Glutamatergic neuron (in vitro differentiated cells): ENCODE measurements at regions not wholly inside any gene's neighbourhood (a gene's known extent, or its start where the extent isn't known, plus 50 kb on each side); places are given as distances from the start of the nearest gene placed in this dataset.

Source experiments
- DNase-seq: peaks from one replicate; pipeline ENCODE4 v3.0.0; 2022
- H3K27ac Mint-ChIP-seq: one replicate; pipeline ENCODE4 v1.8.0; 2020; ENCODE audit warnings: mild to moderate bottlenecking, mixed read lengths, inconsistent platforms; ENCODE audit not compliant: unreplicated experiment
- H3K27me3 Mint-ChIP-seq: one replicate; pipeline ENCODE4 v1.8.0; 2020; ENCODE audit warnings: mild to moderate bottlenecking, moderate library complexity, mixed read lengths, inconsistent platforms; ENCODE audit not compliant: unreplicated experiment
- H3K36me3 Mint-ChIP-seq: one replicate; pipeline ENCODE4 v1.8.0; 2020; ENCODE audit warnings: mild to moderate bottlenecking, mixed read lengths, inconsistent platforms; ENCODE audit not compliant: unreplicated experiment
- H3K4me1 Mint-ChIP-seq: one replicate; pipeline ENCODE4 v1.8.0; 2020; ENCODE audit warnings: mild to moderate bottlenecking, low read depth, mixed read lengths, inconsistent platforms; ENCODE audit not compliant: unreplicated experiment
- H3K4me3 Mint-ChIP-seq: one replicate; pipeline ENCODE4 v1.8.0; 2020; ENCODE audit warnings: mild to moderate bottlenecking, mixed read lengths, inconsistent platforms; ENCODE audit not compliant: unreplicated experiment
- H3K9me3 Mint-ChIP-seq: one replicate; pipeline ENCODE4 v1.8.0; 2020; ENCODE audit warnings: mild to moderate bottlenecking, moderate library complexity, mixed read lengths, inconsistent platforms; ENCODE audit not compliant: unreplicated experiment
- TF ChIP-seq, protein P1 (sequence below): fragments of 200-600 bp; sonication (generic); IDR thresholded peaks from one replicate; pipeline ENCODE4 v1.5.0; 2021; ENCODE audit not compliant: partially characterized antibody, unreplicated experiment

GRCh38 chr7:79590391-79590790, 136.9 kb upstream of the MAGI2 start:
- H3K36me3 Mint-ChIP-seq = no peaks in the 10 kb centered on the region
- peak overlapping the region; percentile 85 for H3K27ac Mint-ChIP-seq

DNA sequence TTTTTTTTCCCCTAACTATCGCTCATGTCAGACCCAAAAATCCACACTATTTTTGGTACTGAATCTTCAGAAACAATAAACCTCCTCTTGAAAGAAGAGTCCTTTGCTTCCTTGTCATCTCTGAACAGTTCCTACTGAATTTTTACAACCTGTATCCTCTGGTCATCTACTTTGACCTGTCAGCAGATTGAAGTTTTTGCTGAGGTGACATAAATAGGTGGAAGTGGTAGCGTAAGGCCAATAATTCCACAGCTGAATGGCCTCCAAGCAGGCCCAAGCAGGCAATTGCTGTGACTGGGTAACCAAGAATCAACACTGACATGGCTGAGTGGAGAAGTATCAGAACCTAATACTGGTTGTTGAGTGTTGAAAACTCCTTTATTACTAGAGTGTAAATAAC, 117.4 kb upstream of the MAGI2 start:
- Mint-ChIP-seq H3K4me3 (no peak overlapping the region), H3K27me3 (no peaks in the 10 kb centered on the region), H3K9me3 (peaks cover 2% of the 10 kb centered on the region), H3K4me1 (no peaks in the 10 kb centered on the region), H3K36me3 (peaks cover 4% of the 10 kb centered on the region), H3K27ac (no peak overlapping the region)
- TF ChIP-seq, protein P1, sequence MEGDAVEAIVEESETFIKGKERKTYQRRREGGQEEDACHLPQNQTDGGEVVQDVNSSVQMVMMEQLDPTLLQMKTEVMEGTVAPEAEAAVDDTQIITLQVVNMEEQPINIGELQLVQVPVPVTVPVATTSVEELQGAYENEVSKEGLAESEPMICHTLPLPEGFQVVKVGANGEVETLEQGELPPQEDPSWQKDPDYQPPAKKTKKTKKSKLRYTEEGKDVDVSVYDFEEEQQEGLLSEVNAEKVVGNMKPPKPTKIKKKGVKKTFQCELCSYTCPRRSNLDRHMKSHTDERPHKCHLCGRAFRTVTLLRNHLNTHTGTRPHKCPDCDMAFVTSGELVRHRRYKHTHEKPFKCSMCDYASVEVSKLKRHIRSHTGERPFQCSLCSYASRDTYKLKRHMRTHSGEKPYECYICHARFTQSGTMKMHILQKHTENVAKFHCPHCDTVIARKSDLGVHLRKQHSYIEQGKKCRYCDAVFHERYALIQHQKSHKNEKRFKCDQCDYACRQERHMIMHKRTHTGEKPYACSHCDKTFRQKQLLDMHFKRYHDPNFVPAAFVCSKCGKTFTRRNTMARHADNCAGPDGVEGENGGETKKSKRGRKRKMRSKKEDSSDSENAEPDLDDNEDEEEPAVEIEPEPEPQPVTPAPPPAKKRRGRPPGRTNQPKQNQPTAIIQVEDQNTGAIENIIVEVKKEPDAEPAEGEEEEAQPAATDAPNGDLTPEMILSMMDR = no peak
- DNase-seq = no peak

More at GRCh38 chr7:79590391-79590790, 136.9 kb upstream of the MAGI2 start:
- no peak for DNase-seq
- TF ChIP-seq, protein P1 = no peak
- peaks cover 10% of the 10 kb centered on the region for H3K4me1 Mint-ChIP-seq
- H3K9me3 Mint-ChIP-seq = no peaks in the 10 kb centered on the region
- no peaks in the 10 kb centered on the region for H3K27me3 Mint-ChIP-seq
- H3K4me3 Mint-ChIP-seq = no peak overlapping the region

- Mint-ChIP-seq H3K4me3 (no peak overlapping the region), H3K27me3 (no peaks in the 10 kb centered on the region), H3K4me1 (no peaks in the 10 kb centered on the region), H3K36me3 (no peaks in the 10 kb centered on the region), H3K27ac (no peak overlapping the region), H3K9me3 (no peaks in the 10 kb centered on the region)
- TF ChIP-seq, protein P1 = no peak
- DNase-seq = no peak
Observed at GRCh38 chr7:79563821-79564522, 110.5 kb upstream of the MAGI2 start.

GRCh38 chr7:79555571-79555970, 102.1 kb upstream of the MAGI2 start:
- Mint-ChIP-seq H3K4me3 (no peak overlapping the region), H3K9me3 (no peaks in the 10 kb centered on the region), H3K27me3 (no peaks in the 10 kb centered on the region), H3K36me3 (no peaks in the 10 kb centered on the region), H3K27ac (no peak overlapping the region), H3K4me1 (no peaks in the 10 kb centered on the region)
- TF ChIP-seq, protein P1 = no peak
- no peak for DNase-seq

GRCh38 chr7:79553811-79554555, 100.5 kb upstream of the MAGI2 start:
- no peak for DNase-seq
- TF ChIP-seq, protein P1 = no peak
- Mint-ChIP-seq H3K27ac (no peak overlapping the region), H3K36me3 (no peaks in the 10 kb centered on the region), H3K27me3 (no peaks in the 10 kb centered on the region), H3K4me3 (no peak overlapping the region), H3K4me1 (no peaks in the 10 kb centered on the region), H3K9me3 (no peaks in the 10 kb centered on the region)
